ENCODE measurements at regions not wholly inside any gene's neighbourhood (a gene's known extent, or its start where the extent isn't known, plus 50 kb on each side); places are given as distances from the start of the nearest gene placed in this dataset.

GRCh38 chr5:38070304-38070950, 187.9 kb upstream of the EGFLAM start:
- Histone ChIP-seq H3K27me3 (ENCODE audit: control insufficient read depth, insufficient read depth, low read length) (peaks cover 7% of the 10 kb centered on the region), H3K4me3 (ENCODE audit: insufficient read depth, low read depth, low read length) (no peak overlapping the region), H2AK9ac (replicated peaks; ENCODE audit: low read depth, low read length, poor library complexity) (no peak overlapping the region), H3K4me2 (ENCODE audit: low read depth, low read length) (no peak overlapping the region), H4K5ac (ENCODE audit: low read depth, low read length) (no peak overlapping the region), H4K91ac (ENCODE audit: insufficient read depth, low read depth, low read length) (no peak overlapping the region), H2AK5ac (ENCODE audit: low read depth, low read length) (no peak overlapping the region), H2BK20ac (ENCODE audit: low read depth, low read length) (no peak overlapping the region), H3K36me3 (ENCODE audit: control insufficient read depth, insufficient read depth, low read length) (no peaks in the 10 kb centered on the region), H3K9me1 (ENCODE audit: insufficient read depth, low read length) (0 out of 2 replicates have a peak, but pooled peaks cover 3% of the 10 kb centered on the region), H3K4ac (ENCODE audit: low read depth, low read length) (no peak overlapping the region), H3K18ac (ENCODE audit: low read depth, low read length) (no peak overlapping the region), H2BK15ac (ENCODE audit: low read depth, low read length) (no peak overlapping the region), H3K23ac (ENCODE audit: low read depth, low read length) (no peak overlapping the region), H2AFZ (replicated peaks; ENCODE audit: low read length, poor library complexity) (no peak overlapping the region), H3K56ac (ENCODE audit: extremely low read depth, insufficient read depth, low read length) (no peak overlapping the region), H3K79me1 (ENCODE audit: low read depth in 1 of 2, low read length in 2 of 2) (no peaks in the 10 kb centered on the region), H3K9me3 (ENCODE audit: control insufficient read depth, insufficient read depth, low read length) (no peaks in the 10 kb centered on the region), H4K20me1 (ENCODE audit: insufficient read depth, low read length) (no peaks in the 10 kb centered on the region), H4K8ac (ENCODE audit: low read depth in 2 of 2, low read length in 2 of 2) (no peak overlapping the region), H2BK5ac (ENCODE audit: low read depth, low read length, poor library complexity, severe bottlenecking) (peak overlapping the region; percentile 47), H2BK120ac (ENCODE audit: low read depth, low read length) (no peak overlapping the region), H3K27ac (ENCODE audit: insufficient read depth, low read length) (no peak overlapping the region), H3K9ac (ENCODE audit: low read depth, low read length) (no peak overlapping the region), H3K4me1 (ENCODE audit: control insufficient read depth, insufficient read depth, low read length) (no peaks in the 10 kb centered on the region), H3K14ac (replicated peaks; ENCODE audit: low read depth, low read length) (no peak overlapping the region)
- DNase-seq (no peak), ATAC-seq (ENCODE audit: low read depth) (no peak)
- ChIA-PET POLR2A (ENCODE audit: unreplicated experiment) (no interaction called here), CTCF (interaction anchor here (0.5 to 0.6 kb wide), 2 partner anchors 109 to 1465 kb away, joined by 3 read pairs; no protein-coding TSS in a partner anchor)
- WGBS, 2 experiments (ENCODE audit: extremely low coverage in 2 of 2, insufficient read length in 1 of 2): 58% methylated on average over 2 of the region's 6 CpGs; no CpG with 5 or more reads in 1 of the 2 experiments
- intact Hi-C loops (cut with micrococcal nuclease) (no loop called here), dilution Hi-C loops (cut with HindIII; ENCODE audit: low sequenced_read_pairs, unreplicated experiment) (no loop called here), in situ Hi-C loops (cut with MboI; ENCODE audit: low sequenced_read_pairs) (no loop called here)
- BruUV-seq (replicated peaks): no TSS peak
- no peak for TF ChIP-seq MXI1 (IDR thresholded peaks at IDR 0.05; ENCODE audit: borderline replicate concordance, low read depth, low read length)
- no peak for TF ChIP-seq USF2 (IDR thresholded peaks at IDR 0.05; ENCODE audit: low read depth, low read length)
- TF ChIP-seq RFX5 (IDR thresholded peaks at IDR 0.05; ENCODE audit: low read depth, low read length): no peak
- TF ChIP-seq POLR2A (IDR thresholded peaks at IDR 0.05; ENCODE audit: low read depth, low read length): no peak
- TF ChIP-seq CTCF (conservative IDR thresholded peaks at IDR 0.05; ENCODE audit: low read depth, low read length): no peak
- TF ChIP-seq SMC3 (IDR thresholded peaks at IDR 0.05; ENCODE audit: low read depth, low read length): no peak
